OCI-LY3 (cell line): ENCODE measurements at regions not wholly inside any gene's neighbourhood (a gene's known extent, or its start where the extent isn't known, plus 50 kb on each side); places are given as distances from the start of the nearest gene placed in this dataset.

Source experiments
- CTCF ChIP-seq: fragments of 200-600, 300-600 bp; sonication (generic); IDR thresholded peaks from 2 replicates; pipeline ENCODE4 v1.5.1; 2014; ENCODE audit warnings: antibody characterized with exemption, low read length, low read depth
- EZH2phosphoT487 ChIP-seq: fragments of 200-600 bp; shearing (Covaris generic); IDR thresholded peaks from 2 replicates; pipeline ENCODE4 v1.6.1; 2018; ENCODE audit warnings: antibody characterized with exemption, mixed run types, low read depth

- TF ChIP-seq CTCF (no peak), EZH2phosphoT487 (no peak)
Observed at GRCh38 chr3:66755924-66756323, 242.2 kb upstream of the KBTBD8 start.
